ENCODE measurements at regions not wholly inside any gene's neighbourhood (a gene's known extent, or its start where the extent isn't known, plus 50 kb on each side); places are given as distances from the start of the nearest gene placed in this dataset.

DNA sequence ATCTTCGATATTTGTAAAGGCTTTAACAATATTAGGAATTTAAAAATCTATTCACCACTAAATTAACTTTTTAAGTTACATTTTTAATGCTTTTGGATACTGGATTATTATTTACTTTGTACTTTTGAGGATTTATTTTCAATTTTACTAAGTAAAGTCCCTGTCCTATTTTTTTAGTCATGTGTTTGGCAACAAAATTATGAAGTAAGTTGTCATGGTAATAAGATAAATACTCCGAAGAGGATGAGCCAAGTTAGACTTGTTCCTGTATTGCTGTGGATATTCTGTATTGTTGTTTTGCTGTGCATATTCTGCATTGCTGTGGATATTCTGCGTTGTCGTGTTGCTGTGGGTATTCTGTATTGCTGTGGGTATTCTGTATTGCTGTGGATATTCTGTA, 210.1 kb downstream of the MTRR start:
- Mint-ChIP-seq H3K4me1 (no peaks in the 10 kb centered on the region), H3K9me3 (peaks cover 0 to 10% of the 10 kb centered on the region in 2 donors), H3K4me3 (no peak overlapping the region), H3K27ac (no peak overlapping the region), H3K27me3 (peaks cover 5% of the 10 kb centered on the region)
- ATAC-seq (no peak), DNase-seq (no peak)

DNA sequence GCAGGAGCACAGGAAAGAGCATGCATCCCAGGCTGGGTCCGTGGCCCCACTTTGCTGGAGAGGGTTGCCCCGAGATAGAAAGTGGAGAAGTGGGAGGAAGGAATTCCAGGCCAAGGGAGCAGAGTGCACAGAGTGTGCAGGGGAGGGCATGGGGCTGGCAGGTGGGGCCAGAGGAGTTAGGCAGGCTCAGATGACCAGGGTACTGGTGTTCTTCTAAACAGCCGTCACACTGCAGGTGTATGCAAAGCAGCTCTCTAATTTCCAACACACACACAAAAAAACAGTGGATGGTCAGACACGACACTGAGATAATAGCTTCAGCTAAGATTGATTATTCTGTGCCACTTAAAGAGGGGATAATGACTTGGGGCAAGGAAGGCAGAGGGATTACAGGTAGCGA, 212.2 kb downstream of the MTRR start:
- H3K9me3 Mint-ChIP-seq = peaks cover 0 to 10% of the 10 kb centered on the region in 2 donors
- DNase-seq (no peak), ATAC-seq (no peak)
- no peaks in the 10 kb centered on the region for H3K4me1 Mint-ChIP-seq
- no peak overlapping the region for H3K27ac Mint-ChIP-seq
- peaks cover 5% of the 10 kb centered on the region for H3K27me3 Mint-ChIP-seq
- no peak overlapping the region for H3K4me3 Mint-ChIP-seq

GRCh38 chr5:8093669-8094068, 224.7 kb downstream of the MTRR start:
- H3K27me3 Mint-ChIP-seq = no peaks in the 10 kb centered on the region
- no peak for DNase-seq
- H3K27ac Mint-ChIP-seq = no peak overlapping the region
- no peaks in the 10 kb centered on the region for H3K4me1 Mint-ChIP-seq
- ATAC-seq = no peak
- H3K4me3 Mint-ChIP-seq = no peak overlapping the region
- H3K9me3 Mint-ChIP-seq = peaks cover 14 to 30% of the 10 kb centered on the region in 2 donors

GRCh38 chr5:8094304-8094703, 225.4 kb downstream of the MTRR start:
- no peak for ATAC-seq

DNA sequence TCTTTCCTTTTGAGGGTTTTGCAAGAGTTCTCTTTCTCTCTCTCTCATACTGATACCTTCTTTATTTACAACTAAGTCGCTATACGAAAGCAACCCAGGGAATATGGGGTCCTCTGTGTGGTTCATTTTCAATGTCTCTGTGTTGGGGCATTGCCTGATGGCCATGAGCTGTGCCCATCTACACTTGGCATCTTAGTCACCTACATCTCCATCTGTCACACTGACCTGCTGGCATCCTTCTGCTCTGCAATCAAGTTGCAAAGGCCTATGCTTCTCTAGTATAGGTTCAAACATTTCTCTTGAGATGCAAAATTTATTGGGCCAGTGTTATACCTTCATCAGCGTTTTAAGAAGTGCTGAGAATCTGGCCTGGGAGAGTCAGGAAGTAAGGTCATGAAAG, 228.2 kb downstream of the MTRR start:
- H3K27me3 Mint-ChIP-seq = no peaks in the 10 kb centered on the region
- no peaks in the 10 kb centered on the region for H3K4me1 Mint-ChIP-seq
- ATAC-seq (no peak), DNase-seq (no peak)
- H3K4me3 Mint-ChIP-seq = no peak overlapping the region
- H3K27ac Mint-ChIP-seq = no peak overlapping the region
- peaks cover 1 to 14% of the 10 kb centered on the region in 2 donors for H3K9me3 Mint-ChIP-seq

More at GRCh38 chr5:8094304-8094703, 225.4 kb downstream of the MTRR start:
- no peak overlapping the region for H3K27ac Mint-ChIP-seq
- no peak for DNase-seq
- H3K27me3 Mint-ChIP-seq = no peaks in the 10 kb centered on the region
- no peaks in the 10 kb centered on the region for H3K4me1 Mint-ChIP-seq
- H3K9me3 Mint-ChIP-seq = peaks cover 14 to 30% of the 10 kb centered on the region in 2 donors
- H3K4me3 Mint-ChIP-seq = no peak overlapping the region

DNA sequence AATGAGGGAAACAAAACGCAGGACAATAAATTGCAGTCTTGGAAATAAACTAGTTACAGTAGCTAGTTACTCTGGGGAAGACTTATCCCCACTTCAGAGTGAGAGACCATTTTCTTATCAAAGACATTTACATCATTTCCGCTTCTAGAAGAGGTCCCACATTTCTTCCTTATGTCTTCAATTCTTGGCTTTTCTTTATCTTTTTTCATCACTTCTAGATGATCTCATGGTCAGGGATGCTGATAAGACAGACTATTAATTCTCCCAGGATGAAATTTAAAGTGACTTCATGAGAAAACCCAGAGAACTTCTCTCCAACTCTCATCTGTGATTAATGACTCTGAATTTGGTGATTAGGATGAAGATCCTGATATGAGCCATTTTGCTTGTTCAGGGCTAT, 229.1 kb downstream of the MTRR start:
- H3K4me3 Mint-ChIP-seq = no peak overlapping the region
- ATAC-seq (no peak), DNase-seq (no peak)
- no peaks in the 10 kb centered on the region for H3K4me1 Mint-ChIP-seq
- no peaks in the 10 kb centered on the region for H3K27me3 Mint-ChIP-seq
- H3K27ac Mint-ChIP-seq = no peak overlapping the region
- H3K9me3 Mint-ChIP-seq = peaks cover 0 to 10% of the 10 kb centered on the region in 2 donors

DNA sequence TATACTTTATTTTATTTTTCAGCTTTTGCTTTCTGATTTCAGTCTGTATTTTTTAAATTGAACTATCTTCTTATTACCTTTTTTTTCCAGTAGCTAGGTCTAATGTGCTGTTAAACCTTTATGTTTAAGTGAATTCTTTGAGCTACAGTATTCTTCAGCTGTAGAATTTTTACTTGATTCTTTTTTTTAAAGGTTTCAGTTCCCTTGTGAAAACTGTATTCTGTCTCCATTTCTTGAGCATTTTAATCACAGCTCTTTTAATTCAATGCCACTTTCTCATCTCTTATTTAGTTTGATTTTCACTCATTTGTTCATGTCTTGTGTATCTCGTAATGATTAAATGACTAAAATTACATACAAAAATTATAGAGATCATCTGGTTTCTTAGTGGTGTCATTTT, 233.8 kb downstream of the MTRR start:
- Mint-ChIP-seq H3K27ac (no peak overlapping the region), H3K4me1 (no peaks in the 10 kb centered on the region), H3K27me3 (no peaks in the 10 kb centered on the region), H3K4me3 (no peak overlapping the region), H3K9me3 (no peaks in the 10 kb centered on the region)
- ATAC-seq = no peak
- DNase-seq = no peak

- H3K27ac Mint-ChIP-seq = no peak overlapping the region
- no peak overlapping the region for H3K4me3 Mint-ChIP-seq
- ATAC-seq = no peak
- no peaks in the 10 kb centered on the region for H3K27me3 Mint-ChIP-seq
- DNase-seq = no peak
- no peaks in the 10 kb centered on the region for H3K4me1 Mint-ChIP-seq
- no peaks in the 10 kb centered on the region for H3K9me3 Mint-ChIP-seq
These were observed 245.8 kb downstream of the MTRR start for GRCh38 chr5:8114597-8115266.

- ATAC-seq (no peak), DNase-seq (no peak)
- Mint-ChIP-seq H3K27ac (no peak overlapping the region), H3K27me3 (no peaks in the 10 kb centered on the region), H3K4me3 (no peak overlapping the region), H3K9me3 (peaks cover 0 to 7% of the 10 kb centered on the region in 2 donors), H3K4me1 (no peaks in the 10 kb centered on the region)
These were observed 254.6 kb downstream of the MTRR start for GRCh38 chr5:8123559-8123958.

GRCh38 chr5:8134609-8135008, 265.7 kb downstream of the MTRR start:
- no peak for ATAC-seq
- DNase-seq = no peak
- Mint-ChIP-seq H3K27ac (no peak overlapping the region), H3K27me3 (no peaks in the 10 kb centered on the region), H3K9me3 (no peaks in the 10 kb centered on the region), H3K4me1 (no peaks in the 10 kb centered on the region), H3K4me3 (no peak overlapping the region)

DNA sequence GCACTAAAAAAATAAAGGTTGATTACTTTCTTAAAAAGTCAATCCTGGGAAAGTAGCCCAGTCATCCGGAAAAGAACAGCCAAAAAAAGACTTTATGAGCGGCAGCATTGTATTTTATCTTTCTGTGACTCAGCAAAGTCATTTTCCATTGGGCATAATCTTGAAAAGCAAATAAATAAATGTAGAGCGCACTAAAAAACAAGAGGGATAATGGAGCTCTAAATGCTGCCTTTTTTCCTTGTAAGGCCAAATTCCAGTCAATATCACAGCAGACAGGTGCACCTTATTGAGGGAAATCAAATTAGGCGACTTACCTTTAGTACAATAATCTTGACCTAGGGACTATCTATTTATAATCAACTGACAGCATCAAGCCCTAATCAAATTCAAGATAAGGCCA, 266.8 kb downstream of the MTRR start:
- no peak overlapping the region for H3K4me3 Mint-ChIP-seq
- no peak overlapping the region for H3K27ac Mint-ChIP-seq
- H3K9me3 Mint-ChIP-seq = no peaks in the 10 kb centered on the region
- no peaks in the 10 kb centered on the region for H3K27me3 Mint-ChIP-seq
- ATAC-seq = no peak
- no peaks in the 10 kb centered on the region for H3K4me1 Mint-ChIP-seq
- DNase-seq = no peak

DNA sequence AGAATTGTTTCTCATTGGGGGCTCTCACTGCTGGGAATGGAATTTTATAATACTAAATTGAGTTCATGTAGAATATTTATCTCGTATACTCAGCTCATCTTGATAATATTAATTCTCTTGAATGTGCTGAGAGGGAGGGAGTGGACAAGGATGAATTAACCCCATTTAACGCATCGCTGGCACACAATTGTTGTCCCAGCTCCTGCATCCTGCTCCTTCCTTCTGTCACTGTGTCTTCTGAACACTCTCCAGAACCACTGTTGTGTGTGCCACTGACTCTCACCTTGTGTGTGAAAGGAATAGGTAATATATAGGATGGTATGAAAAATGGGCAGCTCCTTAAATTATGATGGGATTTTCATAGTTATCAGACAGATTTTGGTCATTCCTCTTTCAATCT, 267.3 kb downstream of the MTRR start:
- no peaks in the 10 kb centered on the region for H3K4me1 Mint-ChIP-seq
- no peak for ATAC-seq

GRCh38 chr5:8137941-8138550, 269.1 kb downstream of the MTRR start:
- Mint-ChIP-seq H3K27me3 (no peaks in the 10 kb centered on the region), H3K4me1 (no peaks in the 10 kb centered on the region), H3K27ac (no peak overlapping the region), H3K4me3 (no peak overlapping the region), H3K9me3 (no peaks in the 10 kb centered on the region)
- no peak for ATAC-seq
- no peak for DNase-seq

More for the DNA sequence above, 267.3 kb downstream of the MTRR start:
- Mint-ChIP-seq H3K27me3 (no peaks in the 10 kb centered on the region), H3K4me3 (no peak overlapping the region), H3K27ac (no peak overlapping the region), H3K9me3 (no peaks in the 10 kb centered on the region)
- no peak for DNase-seq

- peak overlapping the region in 1 of 2 donors; percentile 53 for H3K27ac Mint-ChIP-seq
These were observed 269.9 kb downstream of the MTRR start for GRCh38 chr5:8138884-8139283.

DNA sequence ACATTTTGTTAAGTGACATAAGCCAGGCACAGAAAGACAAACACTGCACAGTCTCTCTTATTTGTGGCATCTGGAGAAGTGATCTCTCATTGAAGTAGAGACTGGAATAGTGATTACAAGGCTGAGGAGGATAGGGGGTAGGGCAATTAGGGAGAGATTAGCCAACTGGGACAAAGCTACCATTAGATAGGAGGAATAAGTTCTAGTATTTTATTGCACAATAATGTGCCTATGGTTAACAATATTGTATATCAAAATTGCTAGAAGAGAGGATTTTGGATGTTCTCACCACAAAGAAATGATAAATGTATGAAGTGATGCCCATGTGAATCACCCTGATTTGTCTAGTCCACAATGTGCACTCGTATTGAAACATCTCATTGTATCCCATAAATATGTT, 281.8 kb downstream of the MTRR start:
- Mint-ChIP-seq H3K27me3 (no peaks in the 10 kb centered on the region), H3K4me3 (no peak overlapping the region), H3K4me1 (no peaks in the 10 kb centered on the region), H3K9me3 (no peaks in the 10 kb centered on the region), H3K27ac (no peak overlapping the region)
- ATAC-seq (no peak), DNase-seq (no peak)

More at GRCh38 chr5:8138884-8139283, 269.9 kb downstream of the MTRR start:
- H3K4me1 Mint-ChIP-seq = no peaks in the 10 kb centered on the region
- no peak overlapping the region for H3K4me3 Mint-ChIP-seq
- no peaks in the 10 kb centered on the region for H3K9me3 Mint-ChIP-seq
- DNase-seq (no peak), ATAC-seq (no peak)
- H3K27me3 Mint-ChIP-seq = no peaks in the 10 kb centered on the region

- Mint-ChIP-seq H3K4me1 (no peaks in the 10 kb centered on the region), H3K27me3 (no peaks in the 10 kb centered on the region), H3K27ac (no peak overlapping the region), H3K9me3 (no peaks in the 10 kb centered on the region), H3K4me3 (no peak overlapping the region)
- DNase-seq = no peak
- ATAC-seq = no peak
These were observed 287.8 kb downstream of the MTRR start for GRCh38 chr5:8156706-8157105.

Data from stimulated activated naive CD8-positive, alpha-beta T cell treated with anti-CD3 and anti-CD28 coated beads, Interleukin-15, amount 100 ng/mL, for 72 hours (primary cell).